HEK293 (cell line): ENCODE measurements at regions not wholly inside any gene's neighbourhood (a gene's known extent, or its start where the extent isn't known, plus 50 kb on each side); places are given as distances from the start of the nearest gene placed in this dataset.
A peak's percentile ranks its signal among the peaks of the same experiment; 100 is the strongest.

ENCODE experiments used
- CTCF ChIA-PET: fragments of 350-600 bp; formaldehyde crosslinking; extraction: SDS; loops from one replicate; lab custom pipeline; 2021; ENCODE audit warnings: antibody characterized with exemption; lab: Yijun Ruan, JAX
- POLR2A ChIA-PET: fragments of 300-600 bp; formaldehyde crosslinking; extraction: SDS; loops from one replicate; lab custom pipeline; 2020; ENCODE audit warnings: antibody characterized with exemption, inconsistent platforms; lab: Yijun Ruan, JAX
- H3K27ac ChIP-seq: fragments of 200-500 bp; sonication (Bioruptor generic); 2 replicates; pipeline ENCODE4 v1.5.1; 2014; ENCODE audit warnings: low read depth, low read length, control low read depth, inconsistent platforms; ENCODE audit errors: extremely low read depth
- H3K36me3 ChIP-seq, 2 experiments: fragments of 200-500 bp in 1 of 2; sonication (Bioruptor generic) in 1 of 2; 1 replicate in 1 of 2; 2 replicates in 1 of 2; pipeline ENCODE4 v1.5.1; 2014 to 2017; ENCODE audit warnings: inconsistent platforms in 2 of 2, low read length in 2 of 2; ENCODE audit not compliant: control insufficient read depth in 2 of 2, insufficient read depth in 1 of 2
- H3K4me1 ChIP-seq: fragments of 200-500 bp; sonication (Bioruptor generic); 2 replicates; pipeline ENCODE4 v1.5.1; 2014; ENCODE audit warnings: mild to moderate bottlenecking, low read length, inconsistent platforms; ENCODE audit not compliant: control insufficient read depth, insufficient read depth
- H3K4me3 ChIP-seq: 2 replicates; pipeline ENCODE4 v1.5.1; 2011; ENCODE audit warnings: low read depth, mild to moderate bottlenecking, control low read depth, low read length, moderate library complexity
- H3K9me3 ChIP-seq: fragments of 200-500 bp; sonication (Bioruptor generic); 2 replicates; pipeline ENCODE4 v1.5.1; 2014; ENCODE audit warnings: low read depth, low read length, inconsistent platforms; ENCODE audit not compliant: control insufficient read depth, insufficient read depth
- ZBTB1 ChIP-seq: fragments of 450-650 bp; formaldehyde crosslinking; IDR thresholded peaks from 2 replicates; pipeline ENCODE4 v1.5.1; 2016; ENCODE audit warnings: missing biosample characterization, missing genetic modification characterization
- ZFHX2 ChIP-seq: fragments of 450-650 bp; formaldehyde crosslinking; conservative IDR thresholded peaks from 2 replicates; pipeline ENCODE4 v1.5.1; 2016; ENCODE audit warnings: missing biosample characterization, missing genetic modification characterization
- ZFP3 ChIP-seq: fragments of 450-650 bp; formaldehyde crosslinking; IDR thresholded peaks from 2 replicates; pipeline ENCODE4 v1.5.1; 2016; ENCODE audit warnings: low read depth, missing biosample characterization, missing genetic modification characterization
- ZFP69B ChIP-seq: fragments of 450-650 bp; formaldehyde crosslinking; IDR thresholded peaks from 2 replicates; pipeline ENCODE4 v1.5.1; 2016; ENCODE audit warnings: missing biosample characterization, missing genetic modification characterization
- ZNF112 ChIP-seq: fragments of 450-650 bp; formaldehyde crosslinking; IDR thresholded peaks from 2 replicates; pipeline ENCODE4 v1.5.0; 2017; ENCODE audit warnings: missing biosample characterization, missing genetic modification characterization
- ZNF398 ChIP-seq: fragments of 450-650 bp; formaldehyde crosslinking; IDR thresholded peaks from 2 replicates; pipeline ENCODE4 v1.5.1; 2017; ENCODE audit warnings: missing biosample characterization, missing genetic modification characterization
- ZNF48 ChIP-seq: fragments of 450-650 bp; formaldehyde crosslinking; IDR thresholded peaks from 2 replicates; pipeline ENCODE4 v1.5.1; 2016; ENCODE audit warnings: missing biosample characterization, missing genetic modification characterization
- ZNF521 ChIP-seq: fragments of 450-650 bp; formaldehyde crosslinking; IDR thresholded peaks from 2 replicates; pipeline ENCODE4 v1.5.1; 2017; ENCODE audit warnings: missing biosample characterization, mild to moderate bottlenecking, missing genetic modification characterization
- ZNF580 ChIP-seq: fragments of 450-650 bp; formaldehyde crosslinking; IDR thresholded peaks from 2 replicates; pipeline ENCODE4 v1.5.1; 2016; ENCODE audit warnings: missing biosample characterization, missing genetic modification characterization
- ZNF629 ChIP-seq: fragments of 450-650 bp; formaldehyde crosslinking; IDR thresholded peaks from 2 replicates; pipeline ENCODE4 v1.5.1; 2017; ENCODE audit warnings: missing biosample characterization, missing genetic modification characterization
- ZNF654 ChIP-seq: fragments of 450-650 bp; formaldehyde crosslinking; IDR thresholded peaks from 2 replicates; pipeline ENCODE4 v1.5.1; 2016; ENCODE audit warnings: low read depth, missing biosample characterization, missing genetic modification characterization
- ZNF76 ChIP-seq: fragments of 450-650 bp; formaldehyde crosslinking; IDR thresholded peaks from 2 replicates; pipeline ENCODE4; 2016; ENCODE audit warnings: low read depth, missing biosample characterization, missing genetic modification characterization, borderline replicate concordance
- TF ChIP-seq, protein P1 (sequence below): fragments of 450-650 bp; formaldehyde crosslinking; IDR thresholded peaks from 2 replicates; pipeline ENCODE4 v1.5.1; 2017; ENCODE audit warnings: missing biosample characterization, missing genetic modification characterization
- TF ChIP-seq, protein P2 (sequence below): fragments of 450-650 bp; formaldehyde crosslinking; IDR thresholded peaks from 2 replicates; pipeline ENCODE4 v1.5.1; 2016; ENCODE audit warnings: missing biosample characterization, missing genetic modification characterization, low read depth
- TF ChIP-seq, protein P3 (sequence below): fragments of 450-650 bp; formaldehyde crosslinking; IDR thresholded peaks from 2 replicates; pipeline ENCODE4 v1.5.1; 2016; ENCODE audit warnings: missing biosample characterization, missing genetic modification characterization
- TF ChIP-seq, protein P4 (sequence below): fragments of 450-650 bp; formaldehyde crosslinking; IDR thresholded peaks from 2 replicates; pipeline ENCODE4 v1.5.1; 2016; ENCODE audit warnings: missing biosample characterization, missing genetic modification characterization

DNA sequence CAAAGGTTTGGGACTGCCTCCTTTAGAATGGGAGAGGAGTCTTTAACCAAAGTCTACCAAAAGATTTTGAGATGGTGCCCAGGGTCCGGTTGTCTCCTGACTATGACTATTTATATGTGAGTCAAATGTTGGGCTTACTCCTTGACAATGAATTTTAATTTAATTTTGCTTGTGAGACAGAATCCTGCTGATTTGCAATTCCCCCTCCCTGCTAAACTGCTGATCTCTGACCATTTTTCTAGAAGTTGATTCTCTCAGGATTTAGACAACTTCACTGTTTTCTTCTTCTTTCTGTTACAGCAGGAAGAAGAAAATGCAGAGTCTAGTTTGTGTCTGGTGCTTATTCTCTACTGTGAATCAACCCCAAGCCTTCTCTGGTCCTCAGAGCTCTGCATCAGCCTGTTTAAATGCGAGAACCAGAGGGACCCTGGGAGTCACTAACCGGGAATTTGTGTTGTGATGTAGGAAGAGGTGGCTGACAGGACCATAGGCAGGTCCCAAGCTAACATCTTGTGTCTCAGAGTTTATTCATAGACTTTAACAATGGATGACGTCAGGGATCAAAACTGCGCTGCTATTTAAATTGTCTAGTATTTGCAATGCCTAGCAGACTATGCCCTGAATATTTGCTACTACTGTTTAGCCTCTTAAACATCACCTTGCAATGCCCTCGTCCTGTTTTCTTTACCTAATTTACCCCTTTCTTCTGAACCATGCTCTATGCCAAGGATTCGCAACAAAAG lies 124.0 kb upstream of the TAF11L2 start:
- ChIA-PET POLR2A (interaction anchor here (1.1 to 1.2 kb wide), 2 partner anchors 9 to 156 kb away, joined by 3 to 4 read pairs; partner anchors contain the start of gene BASP1), CTCF (interaction anchor here (0.6 kb wide), 1 partner anchor 26 kb away, joined by 3 read pairs; no protein-coding TSS in a partner anchor)
- H3K4me3 ChIP-seq, result no peak overlapping the region
- H3K4me1 ChIP-seq, result peaks cover 23% of the 10 kb centered on the region
- no peaks in the 10 kb centered on the region for H3K9me3 ChIP-seq
- H3K36me3 ChIP-seq, result no peaks in the 10 kb centered on the region
- no peak overlapping the region for H3K27ac ChIP-seq
- TF ChIP-seq, protein P1, sequence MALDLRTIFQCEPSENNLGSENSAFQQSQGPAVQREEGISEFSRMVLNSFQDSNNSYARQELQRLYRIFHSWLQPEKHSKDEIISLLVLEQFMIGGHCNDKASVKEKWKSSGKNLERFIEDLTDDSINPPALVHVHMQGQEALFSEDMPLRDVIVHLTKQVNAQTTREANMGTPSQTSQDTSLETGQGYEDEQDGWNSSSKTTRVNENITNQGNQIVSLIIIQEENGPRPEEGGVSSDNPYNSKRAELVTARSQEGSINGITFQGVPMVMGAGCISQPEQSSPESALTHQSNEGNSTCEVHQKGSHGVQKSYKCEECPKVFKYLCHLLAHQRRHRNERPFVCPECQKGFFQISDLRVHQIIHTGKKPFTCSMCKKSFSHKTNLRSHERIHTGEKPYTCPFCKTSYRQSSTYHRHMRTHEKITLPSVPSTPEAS (tag by site-specific recombination), result no peak
- TF ChIP-seq, protein P2, sequence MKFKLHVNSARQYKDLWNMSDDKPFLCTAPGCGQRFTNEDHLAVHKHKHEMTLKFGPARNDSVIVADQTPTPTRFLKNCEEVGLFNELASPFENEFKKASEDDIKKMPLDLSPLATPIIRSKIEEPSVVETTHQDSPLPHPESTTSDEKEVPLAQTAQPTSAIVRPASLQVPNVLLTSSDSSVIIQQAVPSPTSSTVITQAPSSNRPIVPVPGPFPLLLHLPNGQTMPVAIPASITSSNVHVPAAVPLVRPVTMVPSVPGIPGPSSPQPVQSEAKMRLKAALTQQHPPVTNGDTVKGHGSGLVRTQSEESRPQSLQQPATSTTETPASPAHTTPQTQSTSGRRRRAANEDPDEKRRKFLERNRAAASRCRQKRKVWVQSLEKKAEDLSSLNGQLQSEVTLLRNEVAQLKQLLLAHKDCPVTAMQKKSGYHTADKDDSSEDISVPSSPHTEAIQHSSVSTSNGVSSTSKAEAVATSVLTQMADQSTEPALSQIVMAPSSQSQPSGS, result peak; percentile 78
- TF ChIP-seq ZFP69B (no peak), ZNF112 (tag by site-specific recombination) (no peak), ZFP3 (tag by site-specific recombination) (no peak), ZNF580 (tag by site-specific recombination) (no peak), ZNF521 (no peak), ZNF629 (tag by site-specific recombination) (peak; percentile 24; the same call in 1 of the 2 replicates), ZNF48 (tag by site-specific recombination) (no peak), ZNF654 (tag by site-specific recombination) (no peak)
- TF ChIP-seq, protein P3, sequence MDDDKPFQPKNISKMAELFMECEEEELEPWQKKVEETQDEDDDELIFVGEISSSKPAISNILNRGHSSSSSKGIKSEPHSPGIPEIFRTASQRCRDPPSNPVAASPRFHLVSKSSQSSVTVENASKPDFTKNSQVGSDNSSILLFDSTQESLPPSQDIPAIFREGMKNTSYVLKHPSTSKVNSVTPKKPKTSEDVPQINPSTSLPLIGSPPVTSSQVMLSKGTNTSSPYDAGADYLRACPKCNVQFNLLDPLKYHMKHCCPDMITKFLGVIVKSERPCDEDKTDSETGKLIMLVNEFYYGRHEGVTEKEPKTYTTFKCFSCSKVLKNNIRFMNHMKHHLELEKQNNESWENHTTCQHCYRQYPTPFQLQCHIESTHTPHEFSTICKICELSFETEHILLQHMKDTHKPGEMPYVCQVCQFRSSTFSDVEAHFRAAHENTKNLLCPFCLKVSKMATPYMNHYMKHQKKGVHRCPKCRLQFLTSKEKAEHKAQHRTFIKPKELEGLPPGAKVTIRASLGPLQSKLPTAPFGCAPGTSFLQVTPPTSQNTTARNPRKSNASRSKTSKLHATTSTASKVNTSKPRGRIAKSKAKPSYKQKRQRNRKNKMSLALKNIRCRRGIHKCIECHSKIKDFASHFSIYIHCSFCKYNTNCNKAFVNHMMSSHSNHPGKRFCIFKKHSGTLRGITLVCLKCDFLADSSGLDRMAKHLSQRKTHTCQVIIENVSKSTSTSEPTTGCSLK (tag by site-specific recombination), result no peak

- Histone ChIP-seq H3K4me1 (peaks cover 33% of the 10 kb centered on the region), H3K36me3 (no peaks in the 10 kb centered on the region), H3K27ac (no peak overlapping the region; the same call in 1 of the 2 replicates), H3K4me3 (peak overlapping the region; percentile 18), H3K9me3 (no peaks in the 10 kb centered on the region)
- TF ChIP-seq, protein P4, sequence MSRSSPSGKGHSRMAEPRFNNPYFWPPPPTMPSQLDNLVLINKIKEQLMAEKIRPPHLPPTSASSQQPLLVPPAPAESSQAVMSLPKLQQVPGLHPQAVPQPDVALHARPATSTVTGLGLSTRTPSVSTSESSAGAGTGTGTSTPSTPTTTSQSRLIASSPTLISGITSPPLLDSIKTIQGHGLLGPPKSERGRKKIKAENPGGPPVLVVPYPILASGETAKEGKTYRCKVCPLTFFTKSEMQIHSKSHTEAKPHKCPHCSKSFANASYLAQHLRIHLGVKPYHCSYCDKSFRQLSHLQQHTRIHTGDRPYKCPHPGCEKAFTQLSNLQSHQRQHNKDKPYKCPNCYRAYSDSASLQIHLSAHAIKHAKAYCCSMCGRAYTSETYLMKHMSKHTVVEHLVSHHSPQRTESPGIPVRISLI (tag by site-specific recombination), result peak; percentile 54; the same call in 1 of the 2 replicates
- 0 out of 2 replicates have a peak, but pooled peaks have one; percentile 28 for TF ChIP-seq ZNF398
- no peak for TF ChIP-seq ZNF76 (tag by site-specific recombination)
- TF ChIP-seq ZFHX2 (tag by site-specific recombination), result peak; percentile 23; the same call in 1 of the 2 replicates
- no peak for TF ChIP-seq ZBTB1 (tag by site-specific recombination)
- POLR2A ChIA-PET, result interaction anchor here (1.1 kb wide), 1 partner anchor 157 kb away, joined by 3 read pairs; the partner anchor contains the start of gene BASP1
- CTCF ChIA-PET, result no interaction called here
Measured at GRCh38 chr5:17374973-17375742, 122.9 kb upstream of the TAF11L2 start.
